HG03108 (cell line): ENCODE measurements at regions not wholly inside any gene's neighbourhood (a gene's known extent, or its start where the extent isn't known, plus 50 kb on each side); places are given as distances from the start of the nearest gene placed in this dataset.

Experiments
- ATAC-seq: cut with Tn5 transposase; IDR thresholded peaks from one replicate; pipeline ENCODE4 v1.9.1; 2021; ENCODE audit warnings: moderate library complexity; ENCODE audit not compliant: unreplicated experiment

- no peak for ATAC-seq
Observed at GRCh38 chr9:28163619-28164018, 590.3 kb upstream of the C9orf72 start.

DNA sequence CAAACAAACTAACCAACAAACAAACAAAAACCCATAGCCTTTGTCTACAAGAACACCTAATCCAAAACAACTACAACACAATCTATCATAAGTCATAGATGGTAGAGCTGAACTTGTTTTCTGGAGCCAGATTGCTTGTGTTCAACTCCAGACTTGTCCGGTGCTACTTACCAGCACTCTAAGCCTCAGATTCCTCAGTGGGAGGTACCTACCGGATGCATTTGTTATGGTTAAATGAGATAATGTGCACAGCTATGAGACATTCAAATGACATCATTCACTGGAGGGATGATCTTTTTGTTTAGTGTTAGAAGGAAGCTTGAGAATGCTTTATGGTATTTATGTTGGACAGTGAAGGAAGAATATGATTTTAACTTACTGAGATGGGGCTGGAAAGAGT lies 592.9 kb upstream of the C9orf72 start:
- ATAC-seq: no peak

- ATAC-seq: no peak
Observed at GRCh38 chr9:28177142-28177541, 603.9 kb upstream of the C9orf72 start.

DNA sequence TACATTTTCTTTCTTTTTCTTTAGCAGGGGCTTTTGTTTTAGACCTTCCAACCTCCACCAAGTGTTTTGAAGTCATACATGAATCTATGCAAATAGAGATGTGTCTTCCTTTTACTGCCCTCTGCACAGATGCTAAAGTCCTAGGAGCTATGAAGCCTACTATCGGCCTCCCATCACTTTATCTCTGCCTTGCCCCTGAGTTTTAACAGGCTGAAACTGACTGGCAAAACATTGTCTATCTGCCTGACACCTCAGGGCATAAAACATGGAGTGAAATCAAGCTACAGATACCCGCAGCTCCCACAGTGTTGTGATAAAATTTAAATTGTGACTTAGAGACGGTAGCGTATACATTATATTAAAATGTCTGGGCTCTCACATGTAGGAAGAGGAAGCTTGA lies 604.6 kb upstream of the C9orf72 start:
- ATAC-seq: no peak

GRCh38 chr9:28179893-28180292 lies 606.6 kb upstream of the C9orf72 start:
- ATAC-seq: no peak

DNA sequence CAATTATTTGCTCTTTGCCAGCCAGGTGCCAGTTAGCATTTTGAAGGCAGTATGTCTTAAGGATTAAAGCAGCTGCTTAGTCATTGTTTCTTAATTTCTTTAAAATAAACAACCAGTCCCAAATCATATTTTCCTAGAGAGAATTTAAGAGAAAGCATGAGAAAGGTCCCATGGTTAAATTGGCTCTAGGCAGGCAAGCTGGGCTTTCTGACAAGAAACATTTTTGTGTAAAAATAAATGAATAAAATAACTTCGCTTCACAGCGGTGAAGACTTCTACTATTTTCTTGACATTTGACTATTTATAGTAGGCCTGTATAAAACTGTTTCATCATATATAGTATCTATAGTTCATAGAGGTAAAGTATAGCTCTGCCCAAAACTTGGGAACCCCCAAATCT lies 617.7 kb upstream of the C9orf72 start:
- no peak for ATAC-seq

DNA sequence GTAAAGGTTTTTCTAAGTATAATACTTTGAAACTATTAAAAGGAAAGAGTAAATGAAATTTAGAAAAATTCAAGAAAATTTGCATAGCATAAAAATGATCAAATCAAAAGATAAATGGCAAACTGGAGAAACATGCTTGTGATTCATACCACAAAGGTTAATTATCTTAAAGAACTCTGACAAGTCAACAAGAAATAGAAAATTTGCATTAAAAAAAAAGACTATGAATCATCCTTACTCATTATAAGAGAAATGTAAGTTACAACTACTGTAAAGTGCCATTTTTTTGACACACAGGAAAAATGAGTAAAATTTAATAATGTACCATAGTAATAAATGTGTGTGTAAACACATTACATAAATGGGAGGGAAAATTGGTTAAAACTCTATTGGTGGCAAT lies 624.4 kb upstream of the C9orf72 start:
- no peak for ATAC-seq

- ATAC-seq: no peak
Observed at GRCh38 chr9:28203036-28203435, 629.8 kb upstream of the C9orf72 start.

DNA sequence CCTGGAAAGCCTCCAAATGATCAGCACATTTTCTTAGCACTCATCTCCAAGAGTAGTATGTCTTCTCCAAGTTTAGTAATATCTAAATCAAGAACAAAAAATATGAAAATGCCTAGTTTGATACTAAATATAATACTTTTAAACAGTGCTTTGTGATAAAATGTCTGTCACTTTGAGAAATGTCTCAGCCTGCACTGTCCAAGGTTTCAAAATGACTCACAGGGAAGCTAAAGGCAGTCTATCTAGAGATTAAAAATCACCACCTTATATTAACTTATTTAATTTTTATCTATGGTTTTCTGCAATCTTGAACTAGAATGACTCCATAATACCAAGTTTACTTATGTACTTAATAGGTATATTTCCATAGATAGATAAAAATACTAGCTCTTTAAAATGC lies 633.0 kb upstream of the C9orf72 start:
- no peak for ATAC-seq

DNA sequence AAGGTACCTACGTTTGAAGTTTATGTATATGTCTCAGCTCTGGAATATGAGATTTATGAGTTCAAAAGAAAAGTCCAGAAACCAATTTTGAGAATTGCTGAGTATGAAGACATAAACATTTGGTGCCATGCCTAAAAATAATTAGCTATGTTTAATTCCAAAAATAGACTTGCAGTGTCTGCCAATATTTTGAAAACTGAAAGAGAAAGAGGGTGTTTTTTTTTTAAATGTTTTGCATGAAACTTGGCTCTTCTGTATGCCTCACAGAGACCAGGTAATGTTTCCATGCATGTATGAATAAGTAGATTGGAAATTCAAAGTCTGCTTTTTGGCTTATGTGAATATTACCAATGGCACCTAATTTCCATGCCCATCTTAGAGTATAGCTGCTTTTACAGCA lies 634.4 kb upstream of the C9orf72 start:
- ATAC-seq: no peak

- ATAC-seq: no peak
Observed at GRCh38 chr9:28209130-28209529, 635.8 kb upstream of the C9orf72 start.

- ATAC-seq: no peak
Observed at GRCh38 chr9:28212979-28213378, 639.7 kb upstream of the C9orf72 start.

DNA sequence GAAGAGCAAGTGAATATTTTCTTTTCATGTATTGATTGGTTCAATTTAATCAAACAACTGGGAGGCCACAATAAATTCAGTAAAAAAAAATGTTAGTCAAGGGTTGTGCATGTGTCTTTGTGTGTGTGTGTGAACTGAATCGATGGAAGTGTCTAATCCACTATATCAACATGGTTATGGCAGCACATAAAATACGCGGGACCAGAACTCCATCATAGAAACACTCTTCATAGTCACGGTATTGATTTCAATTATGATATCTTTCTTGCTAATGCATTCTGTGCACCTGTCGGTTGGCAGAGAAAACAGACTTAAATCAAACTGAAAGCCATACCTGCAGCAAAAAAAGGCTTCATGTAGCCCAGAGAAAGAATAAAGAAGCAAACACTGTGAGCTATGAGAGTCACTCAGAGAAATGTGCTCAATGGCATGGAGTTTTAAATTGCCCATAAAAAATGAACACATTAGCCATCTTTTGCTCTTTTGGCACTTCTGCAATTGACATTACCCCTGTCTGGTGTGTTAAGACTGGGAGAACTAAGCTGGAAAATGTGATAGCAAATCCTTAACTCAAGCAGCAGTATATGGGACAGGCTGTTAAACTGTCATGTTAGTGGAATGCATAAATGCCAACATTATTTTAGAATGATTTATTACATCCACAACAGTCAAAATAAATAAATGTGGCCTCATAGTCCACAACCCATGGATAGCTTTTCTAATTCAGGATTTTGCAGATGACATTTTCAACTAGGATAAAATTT lies 642.4 kb upstream of the C9orf72 start:
- ATAC-seq: no peak

DNA sequence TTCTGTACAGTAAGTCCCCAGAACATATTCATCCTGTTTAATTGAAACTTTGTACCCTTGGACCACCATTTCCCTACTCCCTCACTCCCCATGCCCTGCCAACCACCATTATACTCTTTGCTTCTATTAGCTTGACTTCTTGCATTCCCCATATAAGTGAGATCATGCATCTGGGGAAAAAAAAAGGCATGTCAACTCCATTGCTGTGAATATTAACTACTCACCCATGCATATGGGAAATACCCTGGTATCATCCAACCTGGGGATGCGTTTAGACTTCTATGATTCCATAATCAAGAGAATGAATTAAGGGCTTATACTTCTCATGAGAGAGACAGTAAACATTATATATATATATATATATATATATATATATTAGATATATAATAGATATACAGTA lies 659.4 kb upstream of the C9orf72 start:
- no peak for ATAC-seq

- no peak for ATAC-seq
Observed at GRCh38 chr9:28234133-28234893, 661.0 kb upstream of the C9orf72 start.

DNA sequence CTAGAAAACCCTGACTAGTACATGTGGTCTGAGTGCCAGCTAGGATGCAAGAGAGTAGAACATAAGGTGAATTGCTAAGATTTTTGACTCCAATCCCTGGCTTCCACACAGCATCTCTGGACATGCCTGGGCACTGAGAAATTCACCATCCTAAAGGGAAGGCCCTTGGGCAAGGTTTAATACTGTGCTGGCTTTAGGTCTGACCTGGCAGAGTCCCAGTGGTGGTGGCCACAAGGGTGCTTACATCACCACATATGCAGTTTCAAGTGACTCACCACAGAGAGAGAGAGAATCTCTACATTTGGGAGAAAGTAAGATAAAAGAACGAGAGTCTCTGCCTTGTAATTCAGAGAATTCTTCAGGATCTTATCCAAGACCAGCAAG lies 661.6 kb upstream of the C9orf72 start:
- ATAC-seq: no peak

GRCh38 chr9:28249424-28249823 lies 676.1 kb upstream of the C9orf72 start:
- ATAC-seq: no peak

DNA sequence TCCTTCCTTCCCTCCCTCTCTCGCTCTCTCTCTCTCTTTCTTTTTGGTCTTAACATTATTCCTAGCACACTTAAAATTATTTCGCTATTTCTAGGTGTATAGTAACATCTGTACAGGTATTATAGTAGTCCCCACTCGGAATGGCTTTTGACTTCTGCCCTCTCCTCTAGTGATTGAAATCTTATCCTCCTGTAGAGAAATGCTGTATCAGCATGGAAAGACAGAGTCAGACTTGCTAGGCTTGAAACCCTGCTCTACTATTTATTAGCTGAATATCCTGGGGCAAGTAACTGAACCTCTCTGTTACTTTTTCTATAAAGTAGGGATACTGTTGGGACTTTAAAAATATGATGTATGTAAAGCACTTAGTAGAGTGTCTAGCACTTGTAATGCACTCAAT lies 681.9 kb upstream of the C9orf72 start:
- no peak for ATAC-seq

DNA sequence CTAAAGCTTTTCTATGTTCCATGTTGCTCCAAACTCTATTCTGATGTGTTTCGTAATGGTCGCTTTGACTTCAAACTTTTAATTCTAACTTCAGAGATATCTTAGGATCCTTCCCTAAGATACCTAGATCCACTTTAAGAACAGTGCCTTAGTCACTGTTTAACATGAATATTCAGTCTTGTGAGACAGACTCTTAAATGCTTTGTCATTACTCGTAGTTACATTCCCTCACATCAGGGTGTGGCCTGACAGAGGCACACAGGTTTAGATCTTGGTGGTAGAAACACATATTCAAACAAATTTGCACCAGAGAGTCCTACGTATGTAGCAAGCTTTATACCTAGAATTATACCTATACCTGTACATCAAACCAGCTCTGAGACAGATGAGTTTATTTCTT lies 687.0 kb upstream of the C9orf72 start:
- no peak for ATAC-seq

GRCh38 chr9:28264368-28264767 lies 691.1 kb upstream of the C9orf72 start:
- ATAC-seq: no peak

DNA sequence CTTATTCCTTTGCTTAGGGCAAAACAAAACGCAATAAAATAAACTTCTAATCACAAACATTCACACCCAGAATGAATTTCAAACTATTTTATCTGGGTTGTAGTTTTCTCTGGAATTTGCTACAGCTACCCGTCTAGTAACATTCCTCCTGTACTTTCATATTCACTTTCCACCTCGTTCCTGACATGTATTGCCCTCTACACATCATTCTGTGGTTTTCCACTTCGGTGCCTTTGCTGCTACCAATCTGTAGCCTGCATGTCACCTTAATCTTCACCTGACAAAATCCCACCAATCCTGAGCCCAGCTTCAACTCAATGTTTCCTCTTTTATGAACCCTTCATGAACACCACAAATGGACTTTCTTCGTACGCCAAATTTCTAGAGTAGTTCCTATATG lies 694.1 kb upstream of the C9orf72 start:
- ATAC-seq: no peak

GRCh38 chr9:28270156-28270555 lies 696.9 kb upstream of the C9orf72 start:
- no peak for ATAC-seq

DNA sequence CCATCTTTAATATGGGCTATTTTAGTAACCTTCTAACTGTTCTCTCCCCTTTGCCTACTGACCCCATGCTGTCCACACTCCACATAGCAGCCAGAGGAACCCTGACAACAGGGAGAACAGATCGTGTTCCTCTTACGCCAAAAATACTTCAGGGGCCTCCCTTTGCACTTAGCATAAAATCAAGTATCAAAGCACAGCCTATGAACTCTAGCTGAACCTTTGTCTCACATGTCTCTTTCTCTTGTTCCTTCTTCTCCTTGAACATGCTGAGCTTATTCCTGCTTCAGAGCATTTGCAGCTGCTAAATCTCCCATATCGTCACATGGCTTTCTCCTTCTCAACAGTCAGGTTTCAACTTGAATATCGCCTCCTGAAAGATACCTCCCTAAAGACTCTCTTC lies 698.8 kb upstream of the C9orf72 start:
- no peak for ATAC-seq
